Activated CD4-positive, alpha-beta T cell treated with anti-CD3 and anti-CD28 coated beads for 36 hours (primary cell): ENCODE measurements at regions not wholly inside any gene's neighbourhood (a gene's known extent, or its start where the extent isn't known, plus 50 kb on each side); places are given as distances from the start of the nearest gene placed in this dataset.

ENCODE experiments used
- ATAC-seq: fragments of 200-7000 bp; cut with Tn5 transposase; one replicate; pipeline ENCODE4 v1.10.0; 2021; ENCODE audit warnings: mild to moderate bottlenecking, moderate library complexity
- CTCF ChIA-PET: fragments of 350-600 bp; sonication (Branson Sonifier 250); formaldehyde crosslinking; loops from one replicate; lab custom pipeline; 2021; ENCODE audit warnings: antibody characterized with exemption; lab: Charles Lee
- POLR2A ChIA-PET: fragments of 350-600 bp; sonication (Branson Sonifier 250); formaldehyde crosslinking; loops from one replicate; lab custom pipeline; 2021; ENCODE audit warnings: antibody characterized with exemption, inconsistent platforms; lab: Charles Lee
- DNase-seq: peaks from one replicate; pipeline ENCODE4 v3.0.0-alpha.2; 2020
- H3K27ac Mint-ChIP-seq: one replicate; pipeline ENCODE4 v1.8.0; 2021; ENCODE audit warnings: mixed read lengths
- H3K27me3 Mint-ChIP-seq: one replicate; pipeline ENCODE4 v1.8.0; 2021; ENCODE audit warnings: mixed read lengths
- H3K36me3 Mint-ChIP-seq: one replicate; pipeline ENCODE4 v1.8.0; 2021; ENCODE audit warnings: low read depth, mixed read lengths
- H3K4me1 Mint-ChIP-seq: one replicate; pipeline ENCODE4 v1.8.0; 2021; ENCODE audit warnings: mixed read lengths
- H3K4me3 Mint-ChIP-seq: one replicate; pipeline ENCODE4 v1.8.0; 2021; ENCODE audit warnings: mild to moderate bottlenecking, moderate library complexity, mixed read lengths
- H3K9me3 Mint-ChIP-seq: one replicate; pipeline ENCODE4 v1.8.0; 2021; ENCODE audit warnings: low read depth, mixed read lengths
- intact Hi-C, 2 experiments: fragments of 100-400 bp; cut with DNase I in 1 of 2; cut with micrococcal nuclease in 1 of 2; formaldehyde crosslinking; loops; one replicate each; pipeline versions ENCODE4 v1.14.2 to v1.15.1; 2022 to 2024; cut with DNase I, micrococcal nuclease

DNA sequence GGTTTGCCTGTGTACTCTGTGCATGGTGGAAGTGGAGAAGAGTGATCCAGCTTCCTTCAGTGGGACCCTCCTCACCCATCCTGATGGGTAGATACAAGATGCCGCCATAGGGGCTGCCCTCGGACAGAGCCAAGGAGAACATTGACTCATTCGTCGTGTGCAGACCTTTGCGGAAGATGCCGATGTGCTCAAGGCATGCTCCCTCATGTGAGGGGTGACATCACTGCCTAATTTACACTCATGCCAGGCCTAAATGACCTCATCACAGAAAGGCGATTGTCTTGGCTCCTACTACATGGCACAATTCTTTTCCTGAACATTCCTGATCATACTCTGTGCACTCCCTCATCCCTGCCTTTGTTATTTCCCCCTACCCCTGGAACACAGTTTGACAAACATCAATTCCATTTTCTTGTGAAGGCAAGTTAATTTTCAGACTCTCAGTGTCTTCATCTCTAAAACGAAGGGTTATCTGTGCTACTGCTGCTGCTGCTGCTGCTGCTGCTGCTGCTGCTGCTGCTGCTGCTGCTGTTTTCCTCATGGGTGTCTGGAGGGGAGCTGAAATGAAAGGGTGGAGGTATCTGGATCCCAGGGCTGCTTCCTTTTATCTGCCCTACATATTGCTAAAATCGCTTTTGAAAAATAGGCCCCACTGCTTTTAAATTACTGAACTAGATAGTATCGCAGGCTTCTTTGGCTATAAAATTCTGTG lies 146.5 kb upstream of the ARGLU1 start:
- Mint-ChIP-seq H3K4me1 (no peaks in the 10 kb centered on the region), H3K27ac (no peak overlapping the region), H3K27me3 (peaks cover 2% of the 10 kb centered on the region), H3K9me3 (peaks cover 10% of the 10 kb centered on the region), H3K4me3 (no peak overlapping the region), H3K36me3 (no peaks in the 10 kb centered on the region)
- ChIA-PET POLR2A (no interaction called here), CTCF (no interaction called here)
- intact Hi-C loops, result no loop called here
- ATAC-seq (no peak), DNase-seq (no peak)

DNA sequence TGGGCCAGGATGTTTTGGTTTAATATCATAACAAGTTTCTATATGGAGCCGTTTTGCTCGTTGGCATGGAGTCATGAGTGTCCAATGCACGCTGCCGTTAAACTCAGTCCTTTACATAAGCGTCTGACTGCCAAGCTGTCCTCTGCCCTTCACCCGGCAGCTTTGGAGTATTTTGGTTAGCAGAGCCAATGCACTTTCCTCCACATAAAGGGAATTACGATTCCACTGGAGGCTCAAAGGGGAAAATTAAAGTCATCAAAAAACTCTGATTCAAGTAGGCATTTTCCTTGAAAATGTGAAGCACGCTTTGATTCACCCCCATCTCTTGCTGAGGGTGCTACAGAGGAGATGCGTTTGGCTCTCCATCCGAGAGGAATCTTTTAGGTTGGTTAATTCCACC lies 144.4 kb upstream of the ARGLU1 start:
- Mint-ChIP-seq H3K27me3 (peaks cover 2% of the 10 kb centered on the region), H3K4me1 (no peaks in the 10 kb centered on the region), H3K36me3 (no peaks in the 10 kb centered on the region), H3K9me3 (peaks cover 2% of the 10 kb centered on the region), H3K4me3 (no peak overlapping the region), H3K27ac (no peak overlapping the region)
- intact Hi-C loops, result no loop called here
- no peak for DNase-seq
- ChIA-PET CTCF (no interaction called here), POLR2A (no interaction called here)
- no peak for ATAC-seq

DNA sequence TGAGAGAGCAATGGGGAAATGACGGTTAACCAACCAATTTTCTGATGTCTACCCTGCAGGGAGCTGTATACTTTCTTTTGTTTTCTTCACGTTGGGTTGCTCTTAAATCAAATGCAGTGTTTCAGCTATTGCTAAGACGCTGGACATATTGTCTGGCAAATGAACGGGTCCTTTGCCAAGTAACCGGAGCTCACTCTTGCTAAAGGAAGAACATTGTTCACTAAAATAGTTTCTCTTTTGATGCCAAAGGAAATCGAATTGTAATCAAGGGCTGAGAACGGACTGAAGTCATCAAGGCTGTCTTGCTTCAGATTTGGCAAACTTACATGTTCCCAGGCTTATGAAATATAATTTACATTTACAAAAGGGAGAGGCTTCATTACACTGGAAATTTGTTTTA lies 142.3 kb upstream of the ARGLU1 start:
- intact Hi-C loops, result no loop called here
- Mint-ChIP-seq H3K27me3 (peaks cover 2% of the 10 kb centered on the region), H3K4me1 (no peaks in the 10 kb centered on the region), H3K36me3 (no peaks in the 10 kb centered on the region), H3K9me3 (no peaks in the 10 kb centered on the region), H3K4me3 (no peak overlapping the region), H3K27ac (no peak overlapping the region)
- DNase-seq, result no peak
- ChIA-PET POLR2A (no interaction called here), CTCF (no interaction called here)
- no peak for ATAC-seq

DNA sequence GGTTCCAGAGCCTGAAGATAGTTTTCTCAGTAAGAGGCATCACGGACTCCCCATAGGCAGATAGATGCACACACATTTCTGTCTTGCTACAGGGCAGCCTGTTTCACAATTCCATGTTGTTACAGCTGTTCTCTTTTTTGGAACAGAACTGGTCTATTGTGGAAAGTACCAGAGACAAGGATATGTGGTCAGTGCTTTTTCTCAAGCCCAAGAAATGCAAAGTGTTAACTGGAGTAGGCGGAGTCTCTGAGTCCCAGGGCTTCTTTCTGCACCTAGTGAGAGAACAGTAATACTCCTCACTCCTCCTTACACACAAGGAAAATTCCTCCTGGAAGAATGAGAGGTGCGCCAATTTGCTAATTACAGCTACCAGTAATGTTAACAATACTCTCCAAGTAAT lies 141.6 kb upstream of the ARGLU1 start:
- no peaks in the 10 kb centered on the region for H3K9me3 Mint-ChIP-seq
- H3K4me1 Mint-ChIP-seq, result no peaks in the 10 kb centered on the region
- peaks cover 2% of the 10 kb centered on the region for H3K27me3 Mint-ChIP-seq
- DNase-seq (no peak), ATAC-seq (no peak)
- H3K4me3 Mint-ChIP-seq, result no peak overlapping the region
- ChIA-PET POLR2A (no interaction called here), CTCF (no interaction called here)
- no peak overlapping the region for H3K27ac Mint-ChIP-seq
- H3K36me3 Mint-ChIP-seq, result no peaks in the 10 kb centered on the region
- intact Hi-C loops, result no loop called here

DNA sequence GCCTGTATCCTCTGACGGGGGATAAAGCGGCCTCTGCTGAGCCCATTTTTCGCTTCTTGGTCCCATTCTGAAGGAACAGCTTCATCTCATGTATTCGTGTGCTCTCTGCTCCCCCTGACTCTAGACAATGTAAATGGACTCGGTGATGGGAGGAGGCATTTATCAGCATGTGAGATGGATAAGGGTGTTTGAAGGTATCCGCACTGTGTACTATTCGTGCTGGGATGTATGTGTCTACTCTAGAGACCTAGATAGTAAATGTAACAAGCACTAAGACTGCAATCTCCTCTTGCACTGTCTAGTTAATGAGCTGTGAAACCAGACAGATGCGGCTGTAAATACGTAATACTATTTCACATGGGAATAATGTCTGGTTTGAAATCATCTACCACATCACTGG lies 134.6 kb upstream of the ARGLU1 start:
- Mint-ChIP-seq H3K4me3 (no peak overlapping the region), H3K27ac (no peak overlapping the region), H3K4me1 (no peaks in the 10 kb centered on the region), H3K27me3 (peaks cover 4% of the 10 kb centered on the region), H3K9me3 (no peaks in the 10 kb centered on the region), H3K36me3 (no peaks in the 10 kb centered on the region)
- CTCF ChIA-PET, result no interaction called here
- ATAC-seq (no peak), DNase-seq (no peak)
- POLR2A ChIA-PET, result no interaction called here
- intact Hi-C loops, result no loop called here

DNA sequence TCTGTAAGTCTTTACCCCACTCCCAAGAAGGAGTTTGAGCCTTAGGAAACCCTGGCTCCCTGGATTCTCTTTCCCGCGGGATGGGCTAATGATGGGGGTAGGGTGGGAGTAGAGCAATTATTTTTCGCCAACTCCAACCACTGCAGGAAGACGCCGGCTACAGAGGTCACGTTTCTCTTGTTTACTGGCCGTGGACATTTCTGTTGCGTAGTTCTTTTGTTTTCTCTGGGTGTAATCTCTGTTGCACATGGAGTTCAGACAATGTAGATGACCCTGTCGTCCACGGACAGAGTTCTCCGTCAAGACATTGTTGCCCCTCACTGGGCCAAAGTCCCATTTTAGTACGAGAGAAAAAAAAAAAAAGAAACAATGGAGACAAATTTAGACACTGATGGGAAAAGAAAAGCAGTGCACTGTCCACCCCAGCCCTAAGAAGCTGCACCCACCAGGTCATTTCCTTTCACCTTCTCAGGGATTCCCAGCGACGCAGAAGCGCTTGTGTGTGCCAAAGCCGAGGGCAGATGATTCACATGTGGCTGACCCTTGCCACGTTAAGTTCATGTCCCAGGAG lies 133.9 kb upstream of the ARGLU1 start:
- intact Hi-C loops, result no loop called here
- Mint-ChIP-seq H3K36me3 (no peaks in the 10 kb centered on the region), H3K4me1 (no peaks in the 10 kb centered on the region), H3K27ac (no peak overlapping the region), H3K27me3 (peaks cover 4% of the 10 kb centered on the region), H3K4me3 (no peak overlapping the region), H3K9me3 (no peaks in the 10 kb centered on the region)
- CTCF ChIA-PET, result no interaction called here
- DNase-seq (no peak), ATAC-seq (no peak)
- POLR2A ChIA-PET, result no interaction called here

DNA sequence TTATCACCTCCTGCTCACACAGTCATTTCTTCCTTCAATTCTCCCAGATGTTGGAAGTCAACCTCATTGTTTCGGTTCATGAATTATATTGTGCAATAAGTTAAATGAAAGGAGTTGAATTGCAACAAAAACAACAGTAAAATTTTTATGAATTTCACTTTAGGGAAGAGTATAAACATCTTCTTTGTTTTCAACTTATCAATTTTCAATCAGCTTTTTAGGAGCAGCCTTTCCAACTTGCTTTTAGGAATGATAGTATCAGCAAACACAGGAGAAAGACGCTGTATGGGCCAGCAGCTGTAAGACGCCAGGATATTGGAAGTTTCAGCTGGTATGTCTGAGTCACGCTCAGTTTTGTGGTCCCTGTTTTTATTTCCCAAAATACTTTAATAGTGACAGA lies 132.5 kb upstream of the ARGLU1 start:
- CTCF ChIA-PET, result no interaction called here
- DNase-seq (no peak), ATAC-seq (no peak)
- Mint-ChIP-seq H3K4me1 (no peaks in the 10 kb centered on the region), H3K4me3 (no peak overlapping the region), H3K9me3 (no peaks in the 10 kb centered on the region), H3K27ac (no peak overlapping the region), H3K27me3 (peaks cover 4% of the 10 kb centered on the region), H3K36me3 (no peaks in the 10 kb centered on the region)
- intact Hi-C loops, result no loop called here
- POLR2A ChIA-PET, result no interaction called here

DNA sequence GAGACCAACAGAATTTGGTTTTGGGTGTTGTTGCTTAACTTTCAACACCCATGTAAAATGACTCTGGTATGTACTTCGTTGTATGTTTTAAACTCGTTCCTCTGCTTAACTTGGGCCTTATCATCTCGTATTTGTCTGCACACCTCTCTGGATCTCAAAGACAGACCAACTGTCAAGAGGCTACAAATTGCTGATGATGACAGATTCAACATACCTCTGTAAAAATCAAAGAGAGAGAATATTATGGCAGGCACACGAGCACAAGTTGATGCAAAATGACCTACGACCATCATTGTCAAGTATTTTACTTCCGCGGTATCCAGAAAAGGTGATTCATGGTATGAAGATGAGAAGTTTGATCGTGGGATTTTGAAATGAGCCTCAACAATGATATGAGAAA lies 132.1 kb upstream of the ARGLU1 start:
- DNase-seq, result no peak
- Mint-ChIP-seq H3K4me1 (no peaks in the 10 kb centered on the region), H3K4me3 (no peak overlapping the region), H3K27me3 (peaks cover 4% of the 10 kb centered on the region), H3K27ac (no peak overlapping the region), H3K36me3 (no peaks in the 10 kb centered on the region), H3K9me3 (no peaks in the 10 kb centered on the region)
- ChIA-PET CTCF (no interaction called here), POLR2A (no interaction called here)
- ATAC-seq, result no peak
- intact Hi-C loops, result no loop called here

DNA sequence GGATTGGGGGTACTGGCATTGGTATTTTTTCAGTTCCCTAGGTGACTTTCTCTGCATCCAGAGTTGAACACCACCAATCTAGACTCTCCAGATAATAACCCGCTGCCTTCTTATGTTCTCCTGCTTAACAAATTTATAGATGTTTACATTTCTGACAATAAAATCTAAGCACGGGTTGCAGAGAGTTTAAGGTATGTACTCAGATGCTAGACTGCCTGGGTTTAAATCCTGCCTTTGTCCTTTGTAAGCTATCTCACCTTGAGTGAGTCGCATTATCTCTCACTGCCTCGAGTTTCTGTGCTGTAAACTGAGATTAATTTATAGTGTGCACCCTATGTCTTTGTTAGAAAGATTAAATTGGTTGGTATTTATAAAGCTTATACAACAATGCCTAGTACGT lies 131.4 kb upstream of the ARGLU1 start:
- no peaks in the 10 kb centered on the region for H3K4me1 Mint-ChIP-seq

DNA sequence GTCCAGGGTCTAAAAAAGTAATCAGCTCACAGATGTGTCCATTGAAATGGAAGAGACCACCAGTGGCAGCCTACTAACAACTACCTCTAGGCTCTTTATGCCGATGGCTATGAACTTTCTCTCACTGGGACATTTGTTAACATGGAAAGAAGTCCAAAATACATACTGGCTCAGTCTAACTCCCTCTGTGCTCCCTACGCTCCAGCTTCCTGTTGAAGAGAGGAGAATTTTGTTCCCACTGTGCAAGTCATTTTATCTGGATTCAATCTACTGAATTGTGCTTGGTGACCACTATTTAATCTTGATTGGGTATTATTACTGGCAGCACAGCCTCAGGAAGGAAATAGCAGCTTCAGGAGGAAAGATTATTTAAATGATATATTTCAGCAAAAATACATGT lies 128.8 kb upstream of the ARGLU1 start:
- CTCF ChIA-PET, result no interaction called here
- H3K27ac Mint-ChIP-seq, result no peak overlapping the region
- POLR2A ChIA-PET, result no interaction called here
- no peaks in the 10 kb centered on the region for H3K4me1 Mint-ChIP-seq
- ATAC-seq (no peak), DNase-seq (no peak)
- no peaks in the 10 kb centered on the region for H3K36me3 Mint-ChIP-seq
- H3K4me3 Mint-ChIP-seq, result no peak overlapping the region
- no peaks in the 10 kb centered on the region for H3K27me3 Mint-ChIP-seq
- intact Hi-C loops, result no loop called here
- no peaks in the 10 kb centered on the region for H3K9me3 Mint-ChIP-seq

More for the DNA sequence above, 131.4 kb upstream of the ARGLU1 start:
- ATAC-seq (no peak), DNase-seq (no peak)
- H3K27ac Mint-ChIP-seq, result no peak overlapping the region
- no peaks in the 10 kb centered on the region for H3K9me3 Mint-ChIP-seq
- H3K27me3 Mint-ChIP-seq, result peaks cover 4% of the 10 kb centered on the region
- no peak overlapping the region for H3K4me3 Mint-ChIP-seq
- ChIA-PET POLR2A (no interaction called here), CTCF (no interaction called here)
- intact Hi-C loops, result no loop called here
- no peaks in the 10 kb centered on the region for H3K36me3 Mint-ChIP-seq

DNA sequence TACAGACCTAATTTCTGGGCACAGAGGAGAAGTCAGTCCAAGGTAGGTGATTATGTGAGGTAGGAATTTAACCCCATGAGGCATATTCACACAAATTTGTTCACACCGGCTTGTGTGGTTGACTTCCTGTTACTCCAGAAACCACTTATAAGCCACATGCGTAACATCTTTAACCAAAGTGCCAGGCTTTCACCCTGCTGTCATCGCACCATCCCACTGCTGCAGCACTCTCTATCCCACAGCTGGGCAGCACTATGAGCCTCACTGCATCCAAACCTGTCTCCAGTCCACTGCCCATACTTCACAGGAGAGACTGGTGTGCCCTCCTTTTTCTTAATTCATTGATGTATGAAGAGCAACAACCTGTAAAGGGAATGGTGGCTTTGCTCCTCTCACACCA lies 128.2 kb upstream of the ARGLU1 start:
- ChIA-PET CTCF (no interaction called here), POLR2A (no interaction called here)
- intact Hi-C loops, result no loop called here
- H3K4me1 Mint-ChIP-seq, result no peaks in the 10 kb centered on the region
- H3K9me3 Mint-ChIP-seq, result no peaks in the 10 kb centered on the region
- H3K4me3 Mint-ChIP-seq, result no peak overlapping the region
- no peaks in the 10 kb centered on the region for H3K36me3 Mint-ChIP-seq
- no peak overlapping the region for H3K27ac Mint-ChIP-seq
- H3K27me3 Mint-ChIP-seq, result no peaks in the 10 kb centered on the region
- DNase-seq (no peak), ATAC-seq (no peak)

DNA sequence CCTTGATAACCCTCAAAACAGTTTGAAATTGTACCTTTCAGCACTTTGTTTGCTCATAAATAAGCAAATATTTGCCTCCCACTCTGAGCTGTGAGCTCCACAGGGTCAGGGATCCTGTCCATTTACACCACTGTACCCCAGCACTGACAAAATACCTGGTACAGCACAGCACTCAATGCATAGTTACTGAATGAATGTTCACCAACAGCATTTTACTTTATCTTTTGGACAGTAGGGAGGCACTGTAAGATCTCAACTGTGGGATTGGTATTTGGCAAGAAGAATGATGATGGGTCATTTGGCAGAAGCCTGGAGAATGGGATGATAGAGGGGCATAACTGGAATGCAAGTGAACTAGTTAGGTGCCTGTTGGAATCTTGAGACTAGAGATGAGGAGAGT lies 127.2 kb upstream of the ARGLU1 start:
- no peak for DNase-seq
- H3K4me3 Mint-ChIP-seq, result no peak overlapping the region
- ATAC-seq, result no peak
- CTCF ChIA-PET, result no interaction called here
- no peaks in the 10 kb centered on the region for H3K27me3 Mint-ChIP-seq
- no peaks in the 10 kb centered on the region for H3K9me3 Mint-ChIP-seq
- H3K36me3 Mint-ChIP-seq, result no peaks in the 10 kb centered on the region
- POLR2A ChIA-PET, result no interaction called here
- no peak overlapping the region for H3K27ac Mint-ChIP-seq
- H3K4me1 Mint-ChIP-seq, result no peaks in the 10 kb centered on the region
- intact Hi-C loops, result no loop called here
